ENCODE measurements at regions not wholly inside any gene's neighbourhood (a gene's known extent, or its start where the extent isn't known, plus 50 kb on each side); places are given as distances from the start of the nearest gene placed in this dataset.

DNA sequence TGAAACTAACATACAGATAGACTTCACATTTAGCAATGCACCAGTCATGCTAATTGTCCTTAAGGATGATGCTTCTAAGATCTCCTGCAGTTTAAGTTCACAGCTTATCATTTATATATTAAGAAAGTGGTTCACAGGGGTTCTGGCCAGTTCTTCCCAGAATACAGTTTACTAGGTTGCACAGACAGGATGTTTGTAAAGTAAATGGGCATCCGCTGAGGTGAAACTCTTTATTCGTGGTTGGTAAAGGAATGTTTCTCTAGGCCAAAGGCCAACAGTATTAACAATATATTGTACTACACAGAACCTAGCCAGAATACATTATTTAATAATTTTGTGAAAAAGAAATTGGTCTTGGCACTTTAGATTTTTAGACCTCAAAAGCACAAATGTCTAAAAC lies 1427.3 kb downstream of the CDH8 start:
- TF ChIP-seq, protein P1, sequence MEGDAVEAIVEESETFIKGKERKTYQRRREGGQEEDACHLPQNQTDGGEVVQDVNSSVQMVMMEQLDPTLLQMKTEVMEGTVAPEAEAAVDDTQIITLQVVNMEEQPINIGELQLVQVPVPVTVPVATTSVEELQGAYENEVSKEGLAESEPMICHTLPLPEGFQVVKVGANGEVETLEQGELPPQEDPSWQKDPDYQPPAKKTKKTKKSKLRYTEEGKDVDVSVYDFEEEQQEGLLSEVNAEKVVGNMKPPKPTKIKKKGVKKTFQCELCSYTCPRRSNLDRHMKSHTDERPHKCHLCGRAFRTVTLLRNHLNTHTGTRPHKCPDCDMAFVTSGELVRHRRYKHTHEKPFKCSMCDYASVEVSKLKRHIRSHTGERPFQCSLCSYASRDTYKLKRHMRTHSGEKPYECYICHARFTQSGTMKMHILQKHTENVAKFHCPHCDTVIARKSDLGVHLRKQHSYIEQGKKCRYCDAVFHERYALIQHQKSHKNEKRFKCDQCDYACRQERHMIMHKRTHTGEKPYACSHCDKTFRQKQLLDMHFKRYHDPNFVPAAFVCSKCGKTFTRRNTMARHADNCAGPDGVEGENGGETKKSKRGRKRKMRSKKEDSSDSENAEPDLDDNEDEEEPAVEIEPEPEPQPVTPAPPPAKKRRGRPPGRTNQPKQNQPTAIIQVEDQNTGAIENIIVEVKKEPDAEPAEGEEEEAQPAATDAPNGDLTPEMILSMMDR (conservative IDR thresholded peaks at IDR 0.05), result no peak
- TF ChIP-seq ZFX (IDR thresholded peaks at IDR 0.05), result no peak
